AG08396 (cell line): ENCODE measurements at regions not wholly inside any gene's neighbourhood (a gene's known extent, or its start where the extent isn't known, plus 50 kb on each side); places are given as distances from the start of the nearest gene placed in this dataset.
"Not testable (repeated sequence)": the region's sequence is repeated elsewhere in the genome, so short reads cannot be mapped to it uniquely, and the experiment has no call there.

Experiments
- DNase-seq: peaks from one replicate; pipeline ENCODE4 v3.0.0; 2012; ENCODE audit warnings: low spot score, mixed read lengths

DNA sequence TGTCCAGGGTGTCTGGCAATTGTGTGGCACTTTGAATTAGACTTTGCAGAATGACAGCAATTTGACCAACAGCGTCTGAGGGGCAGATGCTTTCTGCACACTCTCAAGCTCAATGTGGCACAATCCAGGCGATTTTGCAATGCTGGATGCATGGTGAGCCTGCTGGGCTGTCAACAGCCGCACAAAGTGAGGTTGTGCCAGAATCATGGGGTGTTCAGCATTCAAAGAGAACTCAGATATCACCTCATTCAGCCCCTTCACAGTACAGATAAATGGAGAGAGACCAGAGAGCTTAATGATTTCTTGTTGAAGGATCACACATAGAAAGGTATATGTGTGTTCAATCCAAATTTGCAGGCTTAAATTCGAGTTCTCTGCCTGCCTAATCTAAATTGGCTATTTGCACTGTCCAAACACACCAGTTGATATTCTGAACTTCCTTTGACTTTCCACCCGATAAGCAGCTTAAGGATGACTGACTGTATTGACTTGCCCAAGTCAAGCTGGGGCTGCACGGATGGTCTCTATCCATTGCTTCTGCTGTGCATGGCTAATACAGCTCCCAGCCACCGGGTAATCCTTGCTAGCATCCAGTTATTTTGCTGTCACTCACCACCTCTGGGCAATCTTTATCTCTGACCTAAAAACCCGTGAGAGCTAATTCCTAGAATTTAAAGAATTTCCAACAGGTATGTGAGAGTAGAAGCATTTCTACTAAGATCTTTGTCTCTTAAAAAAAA is 157.9 kb upstream of the TAS2R1 start:
- no peak for DNase-seq

- no peak for DNase-seq
These were observed 156.5 kb upstream of the TAS2R1 start for GRCh38 chr5:9786380-9787360.

DNA sequence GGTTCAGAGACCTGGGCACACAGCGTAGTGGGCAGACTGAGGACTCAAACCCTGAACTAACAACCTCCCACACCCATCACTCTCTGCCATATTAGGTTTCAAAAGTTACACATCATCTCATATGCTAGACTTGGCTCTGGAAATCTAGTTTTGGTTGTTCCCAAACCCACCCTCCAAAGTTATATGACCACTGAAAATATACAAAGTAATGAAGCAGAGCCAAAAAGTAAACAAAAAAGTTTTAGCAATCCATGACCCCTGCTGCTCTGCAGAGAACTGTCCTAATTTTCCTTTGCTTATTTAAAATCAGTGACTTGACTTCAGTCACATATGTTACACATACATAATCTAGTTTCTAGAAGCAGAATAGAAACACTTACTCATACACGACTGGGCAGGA is 155.6 kb upstream of the TAS2R1 start:
- DNase-seq: no peak

- no peak for DNase-seq
These were observed 154.1 kb upstream of the TAS2R1 start for GRCh38 chr5:9784231-9784630.

DNA sequence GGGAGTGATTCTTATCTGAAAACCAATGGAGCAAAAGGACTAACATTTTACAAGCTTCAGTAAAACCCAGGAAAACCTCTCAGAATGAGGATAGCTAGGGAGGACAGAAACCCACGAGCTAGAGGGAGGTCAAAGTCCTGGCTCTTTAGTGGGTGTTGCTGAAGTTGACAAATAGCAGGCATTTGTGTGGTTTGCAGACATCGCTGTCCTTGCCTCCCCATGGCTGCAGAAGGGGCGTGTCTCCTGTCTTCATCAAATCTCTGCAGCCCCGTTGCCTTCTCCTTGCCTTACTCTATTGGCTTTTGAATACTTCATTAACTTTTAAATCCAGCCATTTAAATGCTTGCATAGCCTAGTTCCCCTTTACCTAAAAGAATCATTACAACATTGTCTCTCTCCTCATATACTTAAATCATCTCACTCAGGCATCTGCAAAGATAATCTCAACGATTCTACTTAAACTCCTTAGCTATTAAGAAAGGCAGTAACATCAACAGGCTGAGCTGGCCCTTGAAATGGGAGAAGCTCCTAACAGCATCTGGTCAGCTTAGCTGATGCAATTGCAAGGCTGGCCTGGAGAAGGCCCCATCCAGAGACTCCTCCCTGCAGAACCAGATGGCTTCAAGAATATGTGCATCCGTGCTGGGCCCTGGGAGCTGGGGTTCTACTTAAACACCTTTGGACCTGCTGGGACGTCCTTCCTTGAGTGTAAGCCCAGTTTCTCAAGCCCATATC is 152.8 kb upstream of the TAS2R1 start:
- peak; percentile 56 for DNase-seq

GRCh38 chr5:9781890-9782289 is 151.7 kb upstream of the TAS2R1 start:
- peak; percentile 59 for DNase-seq

GRCh38 chr5:9781275-9781674 is 151.1 kb upstream of the TAS2R1 start:
- no peak for DNase-seq

- no peak for DNase-seq
These were observed 150.3 kb upstream of the TAS2R1 start for GRCh38 chr5:9780501-9780900.

DNA sequence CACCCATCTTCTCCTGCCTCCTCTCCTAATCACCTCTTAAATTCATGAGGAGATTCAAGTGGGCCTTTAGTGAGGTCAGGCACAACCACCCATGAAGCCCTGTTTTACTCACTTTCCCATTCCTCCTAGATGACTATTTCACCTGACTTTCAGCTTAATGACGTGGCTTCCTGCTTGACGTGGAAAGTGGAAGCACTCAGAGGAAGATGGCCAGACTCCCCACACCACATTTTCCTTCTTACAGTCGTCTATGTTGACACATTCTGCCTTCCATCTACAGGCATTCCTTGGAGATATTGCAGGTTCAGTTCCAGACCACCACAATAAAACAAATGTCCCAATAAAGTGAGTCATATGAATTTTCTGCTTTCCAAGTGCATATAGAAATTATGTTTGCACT is 146.4 kb upstream of the TAS2R1 start:
- DNase-seq: no peak

DNA sequence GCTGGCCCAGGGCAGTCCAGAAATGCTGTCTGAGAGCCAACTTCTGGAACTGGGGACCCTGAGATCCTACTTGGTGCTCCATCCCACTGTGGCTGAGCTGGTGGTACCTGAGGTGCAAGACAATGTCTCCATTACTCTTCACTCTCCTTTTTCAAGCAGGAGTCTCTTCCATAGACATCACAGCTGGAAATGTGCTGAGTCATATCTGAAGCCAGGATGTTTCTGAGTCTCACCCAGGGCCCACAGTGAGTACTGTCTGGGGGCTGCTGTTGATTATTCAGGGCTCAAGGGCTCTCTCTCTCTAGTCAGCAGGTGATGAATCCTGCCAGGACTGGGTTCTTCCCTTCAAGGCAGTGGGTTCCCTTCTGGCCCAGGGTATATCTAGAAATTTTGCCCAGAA is 145.2 kb upstream of the TAS2R1 start:
- no peak for DNase-seq

GRCh38 chr5:9774472-9775079 is 144.4 kb upstream of the TAS2R1 start:
- DNase-seq: no peak

GRCh38 chr5:9771079-9771478 is 140.9 kb upstream of the TAS2R1 start:
- no peak for DNase-seq

DNA sequence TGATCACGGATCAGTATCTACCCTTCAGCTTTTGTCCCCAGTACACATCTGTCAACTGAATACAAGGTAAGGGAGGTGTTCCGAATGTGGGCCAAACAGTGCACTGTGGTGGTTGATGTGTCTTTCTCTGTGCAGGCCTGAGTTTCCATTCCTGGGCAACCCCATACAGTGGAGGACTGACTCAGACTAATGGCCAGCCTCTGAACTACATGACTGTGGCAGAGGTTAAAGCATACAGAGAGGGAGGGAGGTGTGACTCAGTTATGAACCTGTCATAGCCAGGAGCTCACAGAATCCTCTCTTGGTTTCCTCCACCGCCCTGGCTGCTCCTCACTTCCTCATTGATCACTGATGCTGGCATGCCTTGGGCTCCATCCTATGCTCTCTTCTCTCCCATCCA is 136.4 kb upstream of the TAS2R1 start:
- peak; percentile 58 for DNase-seq

GRCh38 chr5:9765419-9766140 is 135.4 kb upstream of the TAS2R1 start:
- peak; percentile 66 for DNase-seq

DNA sequence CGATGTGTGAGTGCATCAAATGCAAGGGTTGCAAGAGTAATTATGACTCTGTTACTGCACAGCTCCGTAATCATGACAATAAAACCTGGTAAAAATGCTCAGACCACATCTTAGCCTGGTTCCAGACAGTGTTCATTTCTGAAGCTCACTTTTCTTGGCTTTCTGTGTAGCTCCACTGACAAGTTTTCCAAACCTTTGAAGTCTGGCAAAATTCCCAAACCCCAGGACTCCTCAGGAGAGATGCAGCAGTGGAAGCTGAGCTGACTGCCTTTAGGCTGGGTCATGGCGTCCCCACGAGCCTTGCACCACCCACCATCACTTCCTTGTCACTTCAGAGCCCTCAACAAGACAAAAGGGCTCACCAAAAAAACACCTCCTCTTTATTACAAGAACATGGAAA is 131.6 kb upstream of the TAS2R1 start:
- DNase-seq: no peak

GRCh38 chr5:9752670-9753069 is 122.5 kb upstream of the TAS2R1 start:
- not testable (repeated sequence) for DNase-seq

DNA sequence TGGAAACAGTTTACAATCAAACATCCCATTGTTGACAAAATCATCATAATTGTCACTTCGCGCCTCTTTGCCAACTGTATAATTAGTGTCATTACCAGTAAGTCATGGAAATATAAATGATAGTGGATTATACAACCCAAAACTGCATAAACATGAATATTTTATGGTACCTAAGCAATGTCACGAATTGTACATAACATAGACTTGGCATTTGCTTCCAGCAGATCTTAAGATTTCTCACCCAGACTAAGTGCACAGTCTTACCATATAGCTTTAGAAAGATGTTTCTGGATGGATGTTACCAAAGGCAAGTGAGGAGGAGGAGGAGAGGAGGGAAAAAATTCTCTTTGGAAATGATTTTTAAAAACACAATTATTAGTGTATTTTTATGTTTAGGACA is 113.4 kb upstream of the TAS2R1 start:
- DNase-seq: no peak

- no peak for DNase-seq
These were observed 112.7 kb upstream of the TAS2R1 start for GRCh38 chr5:9742848-9743247.

DNA sequence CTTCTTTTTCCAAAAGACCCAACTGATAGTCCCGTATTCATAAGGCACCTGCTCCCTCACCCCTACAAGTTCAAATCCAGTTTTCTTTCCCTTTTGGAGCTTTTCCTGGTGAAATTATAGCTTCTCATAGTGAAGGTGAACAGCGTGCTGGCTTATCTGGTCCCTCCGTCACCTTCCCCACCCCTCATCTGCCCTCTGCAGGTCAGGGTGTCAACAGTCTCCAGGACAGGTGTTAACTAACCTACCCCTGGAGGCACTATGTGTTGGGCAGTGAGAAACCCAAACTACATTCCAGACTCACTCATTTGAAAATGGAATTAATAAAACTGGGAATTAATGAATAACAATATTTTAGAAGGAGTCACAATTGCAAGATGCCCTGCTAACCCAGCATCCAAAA is 109.0 kb upstream of the TAS2R1 start:
- no peak for DNase-seq

DNA sequence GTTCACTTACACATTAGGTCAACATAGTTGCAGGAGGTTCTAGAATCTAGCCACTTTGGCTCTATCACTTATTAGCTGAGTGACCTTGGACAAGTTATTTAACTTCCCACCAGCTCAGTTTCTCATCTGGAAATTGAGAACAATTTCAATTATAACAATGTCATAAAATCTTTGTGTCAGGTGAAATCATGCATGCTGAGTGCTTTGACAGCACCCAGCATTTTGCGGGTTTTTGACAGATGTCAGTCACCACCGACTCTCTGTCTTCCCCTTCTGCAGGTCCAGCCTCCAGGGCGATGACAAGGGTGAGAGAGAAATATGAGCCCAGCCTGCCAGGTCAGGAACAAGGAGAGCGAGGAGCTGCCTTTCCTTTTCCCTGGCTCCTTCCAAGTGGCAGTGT is 107.1 kb upstream of the TAS2R1 start:
- DNase-seq: no peak

GRCh38 chr5:9733486-9733885 is 103.3 kb upstream of the TAS2R1 start:
- DNase-seq: no peak
